ENCODE measurements at regions not wholly inside any gene's neighbourhood (a gene's known extent, or its start where the extent isn't known, plus 50 kb on each side); places are given as distances from the start of the nearest gene placed in this dataset.
"Not testable (repeated sequence)": the region's sequence is repeated elsewhere in the genome, so short reads cannot be mapped to it uniquely, and the experiment has no call there.

GRCh38 chr21:14008006-14008405 is 202.7 kb downstream of the LIPI start:
- H3K27me3 ChIP-seq (ENCODE audit: insufficient read depth, low read length); H3K4ac ChIP-seq (ENCODE audit: low read depth, low read length); H3K23ac ChIP-seq (ENCODE audit: insufficient read length, low read depth, low read length); H3K27me3 Mint-ChIP-seq (ENCODE audit: low read depth); H3K79me2 ChIP-seq (ENCODE audit: insufficient read depth, low read length); H3K18ac ChIP-seq (ENCODE audit: insufficient read length, low read depth, low read length); H2BK12ac ChIP-seq (ENCODE audit: insufficient read length, low read depth, low read length); H3K4me2 ChIP-seq (ENCODE audit: insufficient read depth, insufficient read length, low read length); H2BK15ac ChIP-seq (ENCODE audit: low read depth, low read length); H3K79me1 ChIP-seq (ENCODE audit: insufficient read depth, low read depth, low read length, poor library complexity, severe bottlenecking); H3K9ac ChIP-seq (ENCODE audit: extremely low read depth, insufficient read length, low read length); H2BK120ac ChIP-seq (ENCODE audit: low read depth, low read length, poor library complexity, severe bottlenecking); H2AFZ ChIP-seq (ENCODE audit: low read length); H4K91ac ChIP-seq (ENCODE audit: insufficient read length, low read depth, low read length); H3K56ac ChIP-seq (ENCODE audit: insufficient read length, low read depth, low read length); H4K8ac ChIP-seq (replicated peaks; ENCODE audit: insufficient read length, low read depth, low read length); DNase-seq; H3K14ac ChIP-seq (ENCODE audit: insufficient read depth, low read length); H4K20me1 ChIP-seq (ENCODE audit: control insufficient read depth, insufficient read depth, insufficient read length); H3K27ac Mint-ChIP-seq; H3K27ac ChIP-seq (ENCODE audit: insufficient read length, low read depth, low read length); H2AK5ac ChIP-seq (ENCODE audit: insufficient read length, low read length); H3T11ph ChIP-seq (ENCODE audit: low read length); H3K4me1 Mint-ChIP-seq; H3K4me1 ChIP-seq (ENCODE audit: insufficient read depth, low read length); H4K5ac ChIP-seq (ENCODE audit: insufficient read length, low read depth, low read length); H2BK5ac ChIP-seq (ENCODE audit: insufficient read length, low read length); H2BK20ac ChIP-seq (ENCODE audit: low read depth, low read length, poor library complexity, severe bottlenecking); H3K23me2 ChIP-seq (ENCODE audit: insufficient read length, low read depth, low read length, poor library complexity, severe bottlenecking); H3K4me3 Mint-ChIP-seq: not testable (repeated sequence)
- Mint-ChIP-seq H3K9me3 (peaks cover 61 to 75% of the 10 kb centered on the region in 2 experiments), H3K36me3 (ENCODE audit: insufficient read depth in 1 of 3, low read depth in 3 of 3) (peaks cover 4 to 11% (median 8%) of the 10 kb centered on the region in 3 experiments; a peak in 6 of 7 replicates)
- WGBS (ENCODE audit: extremely low coverage, insufficient read length, low lambda C conversion rate) = no CpG with 5 or more reads among the region's 17 CpGs
- peaks cover 24% of the 10 kb centered on the region for H3K9me3 ChIP-seq (ENCODE audit: control insufficient read depth, low read depth, low read length)

- not testable (repeated sequence) for H3K4me3 Mint-ChIP-seq; H2BK20ac ChIP-seq (ENCODE audit: low read depth, low read length, poor library complexity, severe bottlenecking); H4K8ac ChIP-seq (replicated peaks; ENCODE audit: insufficient read length, low read depth, low read length); H3K4me2 ChIP-seq (ENCODE audit: insufficient read depth, insufficient read length, low read length); H3K4ac ChIP-seq (ENCODE audit: low read depth, low read length); DNase-seq; H3K4me1 Mint-ChIP-seq; H3K27ac ChIP-seq (ENCODE audit: insufficient read length, low read depth, low read length); H3K27me3 Mint-ChIP-seq (ENCODE audit: low read depth); H2BK5ac ChIP-seq (ENCODE audit: insufficient read length, low read length); H3K27ac Mint-ChIP-seq; H3K23me2 ChIP-seq (ENCODE audit: insufficient read length, low read depth, low read length, poor library complexity, severe bottlenecking); H3K79me2 ChIP-seq (ENCODE audit: insufficient read depth, low read length); H2AK5ac ChIP-seq (ENCODE audit: insufficient read length, low read length); H2BK120ac ChIP-seq (ENCODE audit: low read depth, low read length, poor library complexity, severe bottlenecking); H3K23ac ChIP-seq (ENCODE audit: insufficient read length, low read depth, low read length); H3K56ac ChIP-seq (ENCODE audit: insufficient read length, low read depth, low read length); H3K27me3 ChIP-seq (ENCODE audit: insufficient read depth, low read length); H3K4me1 ChIP-seq (ENCODE audit: insufficient read depth, low read length); H4K5ac ChIP-seq (ENCODE audit: insufficient read length, low read depth, low read length); H3T11ph ChIP-seq (ENCODE audit: low read length); H3K9ac ChIP-seq (ENCODE audit: extremely low read depth, insufficient read length, low read length); H4K91ac ChIP-seq (ENCODE audit: insufficient read length, low read depth, low read length); H3K79me1 ChIP-seq (ENCODE audit: insufficient read depth, low read depth, low read length, poor library complexity, severe bottlenecking); H3K18ac ChIP-seq (ENCODE audit: insufficient read length, low read depth, low read length); H3K14ac ChIP-seq (ENCODE audit: insufficient read depth, low read length); H2BK15ac ChIP-seq (ENCODE audit: low read depth, low read length); H2AFZ ChIP-seq (ENCODE audit: low read length); H2BK12ac ChIP-seq (ENCODE audit: insufficient read length, low read depth, low read length); H4K20me1 ChIP-seq (ENCODE audit: control insufficient read depth, insufficient read depth, insufficient read length)
- H3K9me3 Mint-ChIP-seq = peaks cover 61% of the 10 kb centered on the region in 2 experiments
- peaks cover 16% of the 10 kb centered on the region for H3K9me3 ChIP-seq (ENCODE audit: control insufficient read depth, low read depth, low read length)
- H3K36me3 Mint-ChIP-seq (ENCODE audit: insufficient read depth in 1 of 3, low read depth in 3 of 3) = peaks cover 4 to 11% (median 8%) of the 10 kb centered on the region in 3 experiments; a peak in 6 of 7 replicates
- WGBS (ENCODE audit: extremely low coverage, insufficient read length, low lambda C conversion rate) = no CpG with 5 or more reads among the region's 7 CpGs
Observed at GRCh38 chr21:14006144-14006543, 204.6 kb downstream of the LIPI start.

Measured in H9 (cell line).